ENCODE measurements at regions not wholly inside any gene's neighbourhood (a gene's known extent, or its start where the extent isn't known, plus 50 kb on each side); places are given as distances from the start of the nearest gene placed in this dataset.

DNA sequence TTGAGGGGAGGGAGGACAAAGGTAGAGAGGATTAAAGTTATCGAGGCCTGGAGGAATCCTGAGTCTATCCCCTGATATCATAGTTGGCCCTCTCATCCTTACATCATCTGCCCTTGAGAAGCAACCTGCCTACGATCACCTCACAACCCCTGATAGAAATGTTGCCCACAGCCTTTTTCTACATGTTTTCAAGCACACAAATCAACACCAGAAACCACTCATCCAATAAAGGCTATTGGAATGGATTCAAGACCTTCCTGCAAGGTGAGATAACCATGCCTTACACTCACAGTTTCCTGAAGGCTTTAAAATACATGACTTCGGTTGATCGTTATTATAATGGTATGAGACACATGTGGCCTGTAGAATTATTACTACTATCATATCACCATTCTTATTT is 175.7 kb upstream of the EGLN3 start:
- peaks cover 23% of the 10 kb centered on the region for H3K27me3 ChIP-seq (ENCODE audit: low read depth)
- no peak overlapping the region for H3K4me3 ChIP-seq
- TF ChIP-seq CTCF (IDR thresholded peaks at IDR 0.05): no peak
- no peaks in the 10 kb centered on the region for H3K9me3 ChIP-seq
- ATAC-seq (no peak), DNase-seq (no peak)
- H3K36me3 ChIP-seq: no peaks in the 10 kb centered on the region
- H3K4me1 ChIP-seq: no peaks in the 10 kb centered on the region
- intact Hi-C loops (cut with DNase I): no loop called here
- H3K27ac ChIP-seq: no peak overlapping the region

- H3K9me3 ChIP-seq: no peaks in the 10 kb centered on the region
- DNase-seq (no peak), ATAC-seq (peak; percentile 16 to 61)
- peaks cover 21% of the 10 kb centered on the region for H3K27me3 ChIP-seq (ENCODE audit: low read depth)
- H3K4me1 ChIP-seq: no peaks in the 10 kb centered on the region
- H3K27ac ChIP-seq: no peak overlapping the region
- no peaks in the 10 kb centered on the region for H3K36me3 ChIP-seq
- TF ChIP-seq CTCF (IDR thresholded peaks at IDR 0.05): no peak
- no peak overlapping the region for H3K4me3 ChIP-seq
- intact Hi-C loops (cut with DNase I): no loop called here
Observed at GRCh38 chr14:34124585-34124984, 173.7 kb upstream of the EGLN3 start.

GRCh38 chr14:34122650-34123049 is 171.8 kb upstream of the EGLN3 start:
- no peak overlapping the region for H3K4me3 ChIP-seq
- peaks cover 8% of the 10 kb centered on the region for H3K27me3 ChIP-seq (ENCODE audit: low read depth)
- H3K27ac ChIP-seq: no peak overlapping the region
- H3K4me1 ChIP-seq: no peaks in the 10 kb centered on the region
- no peak for TF ChIP-seq CTCF (IDR thresholded peaks at IDR 0.05)
- no peak for ATAC-seq
- no peak for DNase-seq
- intact Hi-C loops (cut with DNase I): no loop called here
- H3K9me3 ChIP-seq: no peaks in the 10 kb centered on the region
- H3K36me3 ChIP-seq: no peaks in the 10 kb centered on the region

DNA sequence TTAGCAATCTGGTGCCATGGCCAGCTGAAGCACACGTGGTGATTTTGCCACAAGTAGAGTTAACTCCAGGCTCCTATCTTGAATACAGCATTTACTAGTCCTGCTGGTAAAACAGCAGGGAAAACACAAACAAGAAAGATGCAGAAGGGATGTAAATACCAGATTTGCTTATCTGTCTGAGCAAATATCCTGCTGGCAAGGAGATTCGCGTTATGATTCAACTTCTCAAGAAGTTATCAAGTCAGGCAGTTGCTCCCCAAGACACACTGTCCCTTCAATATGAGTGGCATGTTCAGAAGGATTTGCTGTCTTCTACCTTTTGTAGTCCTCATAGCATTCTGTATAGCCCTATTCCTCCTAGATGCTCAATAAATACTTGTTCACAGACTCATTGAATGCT is 171.2 kb upstream of the EGLN3 start:
- intact Hi-C loops (cut with DNase I): no loop called here
- no peaks in the 10 kb centered on the region for H3K9me3 ChIP-seq
- no peak overlapping the region for H3K27ac ChIP-seq
- H3K27me3 ChIP-seq (ENCODE audit: low read depth): peaks cover 3% of the 10 kb centered on the region
- no peak for TF ChIP-seq CTCF (IDR thresholded peaks at IDR 0.05)
- no peaks in the 10 kb centered on the region for H3K4me1 ChIP-seq
- no peaks in the 10 kb centered on the region for H3K36me3 ChIP-seq
- ATAC-seq (no peak), DNase-seq (no peak)
- H3K4me3 ChIP-seq: no peak overlapping the region

GRCh38 chr14:34120185-34120977 is 169.5 kb upstream of the EGLN3 start:
- Histone ChIP-seq H3K27me3 (ENCODE audit: low read depth) (peaks cover 6% of the 10 kb centered on the region), H3K27ac (no peak overlapping the region), H3K4me3 (no peak overlapping the region), H3K4me1 (no peaks in the 10 kb centered on the region), H3K9me3 (peaks cover 11% of the 10 kb centered on the region), H3K36me3 (no peaks in the 10 kb centered on the region)
- DNase-seq: no peak
- no peak for ATAC-seq
- TF ChIP-seq CTCF (IDR thresholded peaks at IDR 0.05): no peak
- intact Hi-C loops (cut with DNase I): no loop called here

Measured in lower lobe of right lung (tissue), 2 donors.